Cerebellar cortex (tissue), 1 donor: ENCODE measurements at regions not wholly inside any gene's neighbourhood (a gene's known extent, or its start where the extent isn't known, plus 50 kb on each side); places are given as distances from the start of the nearest gene placed in this dataset.
"Not testable (repeated sequence)": the region's sequence is repeated elsewhere in the genome, so short reads cannot be mapped to it uniquely, and the experiment has no call there.

Experiments used
- DNase-seq: peaks from one replicate; pipeline ENCODE4 v3.0.0-alpha.2; 2015; ENCODE audit warnings: low spot score

DNA sequence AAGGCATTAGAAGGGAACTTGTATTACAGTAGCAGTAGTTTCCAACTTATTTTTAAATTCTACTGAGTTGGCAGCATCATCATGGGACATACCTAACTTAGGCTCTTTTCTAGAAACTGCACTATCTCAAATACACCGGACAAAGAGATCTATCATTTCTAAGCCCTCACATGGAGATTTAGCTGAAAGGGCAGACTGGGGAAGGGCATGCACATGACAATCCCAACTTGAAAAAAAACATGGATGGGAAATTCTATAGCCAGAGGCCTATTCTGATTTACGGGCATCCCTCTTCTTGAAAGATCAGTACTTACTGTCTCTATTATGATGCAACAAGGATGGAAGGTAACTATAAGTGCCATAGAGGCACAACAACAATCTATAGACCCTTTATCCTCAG is 1328.6 kb downstream of the UQCRFS1 start:
- DNase-seq: no peak

- DNase-seq: no peak
Measured at GRCh38 chr19:27881213-27881612, 1331.7 kb downstream of the UQCRFS1 start.

DNA sequence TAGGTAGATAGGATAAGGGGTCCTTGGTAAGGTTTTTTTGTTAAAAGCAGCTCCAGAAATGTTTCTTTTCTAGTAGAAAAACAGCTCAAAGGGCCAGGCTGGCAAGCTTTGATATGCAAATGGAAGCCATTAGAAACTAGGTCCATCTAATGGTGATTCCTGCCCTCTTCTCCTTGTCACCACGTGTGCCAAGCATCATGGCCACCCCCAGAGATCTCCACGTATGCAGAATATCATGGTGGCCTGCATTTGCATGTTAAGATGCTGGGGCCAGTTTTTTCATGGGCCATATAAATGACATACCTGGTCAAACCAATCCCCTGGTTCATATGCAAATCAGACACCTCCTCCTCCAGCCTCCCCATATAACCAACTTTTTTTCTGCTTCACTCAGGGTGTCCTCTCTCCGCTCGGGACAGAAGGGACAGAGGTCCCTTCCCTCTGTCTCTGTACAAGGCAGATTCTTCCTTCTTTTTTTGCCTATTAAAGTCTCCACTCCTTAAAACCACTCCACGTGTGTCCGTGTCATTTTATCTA is 1335.9 kb downstream of the UQCRFS1 start:
- DNase-seq: no peak

- no peak for DNase-seq
Measured at GRCh38 chr19:27876489-27876888, 1336.5 kb downstream of the UQCRFS1 start.

DNA sequence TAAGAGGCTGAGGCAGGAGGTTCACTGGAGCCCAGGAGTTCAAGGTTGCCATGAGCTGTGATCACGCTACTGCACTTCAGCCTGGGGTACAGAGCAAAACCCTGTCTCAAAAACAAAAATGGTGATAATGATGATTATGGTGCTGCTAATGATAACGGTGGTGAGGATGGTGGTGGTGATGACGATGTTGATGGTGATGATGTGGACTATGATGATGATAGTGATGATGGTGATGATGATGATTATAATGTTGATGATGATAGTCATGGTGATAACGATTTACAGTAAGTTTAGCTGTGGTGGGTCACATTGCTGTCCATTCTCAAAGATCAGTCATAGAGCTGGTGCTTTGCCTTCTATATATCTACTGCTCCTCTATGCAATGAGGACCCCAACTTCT is 1340.6 kb downstream of the UQCRFS1 start:
- no peak for DNase-seq

DNA sequence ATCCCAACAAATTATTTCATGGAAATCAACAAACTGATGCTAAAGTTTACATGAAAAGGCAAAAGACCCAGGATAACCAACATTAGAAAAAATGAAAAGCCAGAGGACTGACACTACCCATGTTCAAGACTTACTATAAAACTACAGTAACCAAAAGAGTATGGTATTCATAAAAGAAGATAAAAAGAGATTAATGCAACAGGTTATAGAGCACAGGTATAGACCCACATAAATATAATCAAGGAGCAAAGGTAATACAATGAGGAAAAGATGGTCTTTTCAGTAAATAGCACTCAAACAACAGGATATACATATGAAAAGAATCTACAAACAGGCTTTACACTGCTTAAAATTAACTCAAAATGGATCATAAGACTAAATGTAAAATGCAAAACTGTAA is 1342.7 kb downstream of the UQCRFS1 start:
- no peak for DNase-seq

DNA sequence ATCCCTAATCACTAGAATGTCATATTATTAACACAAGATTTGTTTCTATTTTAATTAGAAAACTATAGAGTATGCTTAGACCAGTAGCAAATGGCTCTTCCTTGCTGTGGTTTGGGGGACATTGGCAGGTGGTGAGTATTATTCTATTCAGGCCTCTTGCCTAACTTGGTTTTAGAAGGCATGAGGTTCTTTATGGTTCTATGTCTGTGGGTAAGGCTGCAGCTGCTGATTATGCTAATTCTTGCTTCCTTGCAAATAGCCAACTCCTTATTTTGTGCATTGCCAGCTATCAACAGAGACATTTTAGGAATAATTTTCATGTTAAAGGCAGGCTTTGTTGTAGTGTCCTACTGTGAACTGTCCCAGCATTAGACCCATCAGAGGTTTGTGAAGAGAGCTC is 1344.9 kb downstream of the UQCRFS1 start:
- DNase-seq: no peak

DNA sequence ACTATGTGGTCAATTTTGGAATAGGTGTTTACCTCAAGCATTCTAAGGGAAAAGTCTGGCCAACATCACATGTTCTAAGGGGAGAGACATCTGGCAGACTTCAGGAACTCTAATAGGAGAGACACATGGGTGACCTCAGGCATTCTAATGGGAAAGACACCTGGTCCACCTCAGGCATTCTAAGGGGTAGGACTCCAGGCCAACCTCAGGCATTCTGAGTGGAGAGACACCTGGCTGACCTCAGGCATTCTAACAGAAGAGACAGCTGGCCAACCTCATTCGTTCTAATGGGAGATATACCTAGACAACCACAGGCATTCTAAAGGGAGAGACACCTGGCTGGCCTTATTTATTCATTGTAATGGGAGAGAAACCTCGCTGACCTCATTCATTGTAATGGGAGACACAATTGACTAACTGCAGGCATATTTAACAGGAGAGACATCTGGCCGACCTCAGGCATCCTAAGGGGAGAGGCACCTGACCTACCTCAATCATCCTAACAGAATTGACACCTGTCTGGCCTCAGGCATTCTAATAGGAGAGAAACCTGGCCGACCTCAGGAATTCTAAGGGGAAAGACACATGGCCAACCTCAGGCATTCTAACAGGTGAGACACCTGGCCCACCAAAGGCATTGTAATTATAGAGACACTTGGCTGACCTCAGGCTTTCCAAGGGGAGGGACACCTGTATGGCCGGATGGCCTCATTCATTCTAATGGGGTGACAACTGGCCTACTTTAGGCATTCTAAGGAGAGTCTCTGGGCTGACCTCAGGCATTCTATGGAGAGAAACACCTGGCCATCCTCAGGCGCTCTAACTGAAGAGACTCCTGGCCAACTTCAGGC is 1346.8 kb downstream of the UQCRFS1 start:
- no peak for DNase-seq

DNA sequence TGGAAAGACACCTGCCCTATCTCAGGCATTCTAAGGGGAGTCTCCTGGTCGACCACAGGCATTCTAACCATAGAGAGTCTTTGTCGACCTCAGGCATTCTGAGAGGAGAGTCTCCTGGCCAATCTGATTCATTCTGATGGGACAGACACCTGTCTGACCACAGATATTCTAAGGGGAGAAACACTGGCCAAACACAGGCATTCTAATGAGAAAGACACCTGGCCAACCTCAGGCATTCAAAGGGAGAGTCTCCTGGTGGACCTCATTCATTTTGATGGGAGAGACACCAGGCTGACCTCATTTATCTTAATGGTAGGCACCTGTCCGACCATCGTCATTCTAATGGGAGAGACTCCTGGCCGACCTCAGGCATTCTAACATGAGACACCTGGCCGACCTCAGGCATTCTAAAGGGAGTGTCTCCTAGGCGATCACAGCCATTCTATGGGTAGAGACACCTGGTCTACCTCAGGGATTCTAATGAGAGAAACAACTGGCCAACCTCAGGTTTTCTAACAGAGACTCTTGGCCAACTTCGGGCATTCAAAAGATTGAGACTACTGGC is 1351.5 kb downstream of the UQCRFS1 start:
- DNase-seq: no peak

DNA sequence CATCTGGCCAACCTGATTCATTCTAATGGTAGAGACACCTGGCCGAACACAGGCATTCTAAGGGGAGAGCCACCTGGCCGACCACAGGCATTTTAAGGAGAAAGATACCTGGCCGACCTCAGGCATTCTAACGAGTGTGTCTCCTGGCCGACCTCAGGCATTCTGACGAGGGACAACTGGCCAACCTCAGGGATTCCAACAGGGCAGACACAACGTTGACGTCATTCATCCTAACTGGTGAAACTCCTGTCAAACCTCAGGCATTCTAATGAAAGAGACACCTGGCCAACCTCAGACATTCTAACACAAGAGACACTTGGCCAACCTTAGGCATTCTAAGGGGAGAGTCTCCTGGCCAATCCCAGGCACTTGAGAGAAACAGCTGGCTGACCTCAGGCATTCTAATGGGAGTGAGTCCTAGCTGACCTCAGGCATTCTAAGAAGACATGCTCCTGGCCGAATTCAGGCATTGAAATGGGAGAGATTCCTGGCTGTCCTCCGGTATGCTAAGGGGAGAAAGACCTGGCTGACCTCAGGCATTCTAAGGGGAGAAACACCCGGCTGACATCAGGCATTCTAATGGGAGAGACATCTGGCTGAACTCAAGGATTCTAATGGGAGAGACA is 1352.5 kb downstream of the UQCRFS1 start:
- DNase-seq: no peak

DNA sequence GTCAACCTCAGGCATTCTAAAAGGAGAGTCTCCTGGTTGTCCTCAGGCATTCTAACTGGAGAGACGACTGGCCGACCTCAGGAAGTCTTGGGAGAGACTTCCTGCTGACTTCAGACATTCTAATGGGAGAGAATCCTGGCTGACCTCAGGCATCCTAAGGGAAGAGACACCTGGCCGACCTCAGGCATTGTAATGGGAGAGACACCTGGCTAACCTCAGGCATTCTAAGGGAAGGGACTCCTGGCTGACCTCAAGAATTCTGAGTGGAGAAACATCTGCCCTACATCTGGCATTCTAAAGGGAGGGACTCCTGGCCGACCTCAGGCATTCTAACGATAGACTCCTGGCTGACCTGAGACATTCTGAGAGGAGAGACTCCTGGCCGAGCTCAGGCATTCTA is 1353.3 kb downstream of the UQCRFS1 start:
- no peak for DNase-seq

DNA sequence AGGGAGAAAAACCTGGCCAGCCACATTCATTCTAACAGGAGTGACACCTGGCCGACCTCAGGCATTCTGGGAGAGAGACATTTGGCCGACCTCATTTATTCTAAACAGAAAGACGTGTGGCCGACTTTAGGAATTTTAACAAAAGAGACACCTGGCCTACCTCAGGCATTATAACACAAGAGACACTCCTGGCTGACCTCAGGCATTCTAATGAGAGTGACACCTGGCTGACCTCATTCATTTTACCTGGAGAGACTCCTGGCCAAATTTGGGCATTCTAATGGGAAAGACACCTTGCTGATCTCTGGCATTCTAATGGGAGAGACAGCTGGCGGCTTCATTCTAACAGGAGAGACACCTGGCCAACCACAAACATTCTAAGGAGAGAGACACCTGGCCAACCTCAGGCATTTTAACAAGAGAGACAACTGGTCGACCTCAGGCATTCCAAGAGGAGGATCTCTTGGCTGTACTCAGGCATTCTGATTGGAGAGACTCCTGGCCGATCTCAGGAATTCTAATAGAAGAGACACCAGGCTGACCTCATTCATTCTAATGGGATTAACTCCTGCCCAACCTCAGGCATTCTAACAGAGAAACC is 1353.9 kb downstream of the UQCRFS1 start:
- no peak for DNase-seq

DNA sequence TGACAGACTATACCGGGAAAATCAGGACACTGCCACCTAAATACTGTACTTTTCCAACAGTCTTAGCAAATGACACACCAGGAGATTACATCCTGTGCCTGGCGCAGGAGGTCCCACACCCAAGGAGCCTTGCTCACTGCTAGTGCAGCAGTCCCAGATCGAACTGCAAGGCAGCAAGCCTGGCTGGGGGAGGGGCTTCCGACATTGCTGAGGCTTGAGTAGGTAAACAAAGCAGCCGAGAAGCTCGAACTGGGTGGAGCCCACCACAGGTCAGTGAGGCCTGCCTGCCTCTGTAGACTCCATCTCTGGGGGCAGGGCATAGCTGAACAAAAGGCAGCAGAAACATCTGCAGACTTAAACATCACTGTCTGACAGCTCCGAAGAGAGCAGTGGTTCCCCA is 1360.0 kb downstream of the UQCRFS1 start:
- not testable (repeated sequence) for DNase-seq

DNA sequence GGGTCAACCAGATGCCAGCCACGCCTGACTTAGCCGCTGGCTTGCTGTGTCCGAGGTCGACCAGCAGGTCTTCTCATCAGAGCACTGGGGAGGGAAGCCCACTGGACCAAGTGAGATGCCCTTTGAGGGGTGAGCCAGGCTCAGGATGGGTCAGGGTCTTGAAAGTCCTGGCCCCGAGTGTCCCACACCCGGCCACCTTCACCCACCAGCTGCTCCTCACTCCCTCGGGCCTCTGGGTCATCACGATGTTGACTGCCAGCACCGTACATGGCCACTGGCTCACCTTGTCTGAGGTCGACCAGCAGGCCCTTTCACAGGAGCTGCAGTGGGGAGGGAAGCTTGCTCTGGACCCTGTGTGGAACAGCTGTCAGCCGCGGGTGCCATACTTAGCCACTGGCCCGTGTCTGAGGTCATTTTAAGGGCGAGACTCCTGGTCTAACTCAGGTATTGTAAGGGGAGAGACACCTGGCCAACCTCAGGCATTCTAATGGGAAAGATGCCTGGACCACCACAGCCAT is 1361.3 kb downstream of the UQCRFS1 start:
- DNase-seq: no peak

DNA sequence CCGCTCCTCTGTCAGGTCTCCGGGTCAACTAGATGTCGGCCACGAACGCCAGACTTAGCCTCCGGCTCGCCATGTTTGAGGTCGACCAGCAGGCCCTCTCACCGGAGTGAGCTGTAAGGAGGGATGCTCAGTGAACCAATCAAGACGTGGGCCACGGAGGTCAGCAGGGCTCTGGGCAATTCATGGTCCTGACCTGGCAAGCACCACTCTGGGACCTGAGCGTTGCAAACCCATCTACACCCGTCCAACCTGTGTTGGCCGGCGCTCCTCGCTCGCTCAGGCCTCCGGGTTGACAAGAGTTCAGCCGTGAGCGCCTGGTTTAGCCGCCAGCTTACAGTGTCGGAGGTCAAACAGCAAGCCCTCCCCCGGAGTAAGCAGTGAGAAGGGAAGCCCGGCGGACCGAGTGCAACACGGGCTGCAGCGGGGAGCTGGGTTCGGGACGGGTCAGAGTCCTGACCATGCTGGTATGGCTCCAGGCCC is 1361.9 kb downstream of the UQCRFS1 start:
- no peak for DNase-seq

- no peak for DNase-seq
Measured at GRCh38 chr19:27846944-27847343, 1366.0 kb downstream of the UQCRFS1 start.

GRCh38 chr19:27844261-27844660 is 1368.7 kb downstream of the UQCRFS1 start:
- no peak for DNase-seq

DNA sequence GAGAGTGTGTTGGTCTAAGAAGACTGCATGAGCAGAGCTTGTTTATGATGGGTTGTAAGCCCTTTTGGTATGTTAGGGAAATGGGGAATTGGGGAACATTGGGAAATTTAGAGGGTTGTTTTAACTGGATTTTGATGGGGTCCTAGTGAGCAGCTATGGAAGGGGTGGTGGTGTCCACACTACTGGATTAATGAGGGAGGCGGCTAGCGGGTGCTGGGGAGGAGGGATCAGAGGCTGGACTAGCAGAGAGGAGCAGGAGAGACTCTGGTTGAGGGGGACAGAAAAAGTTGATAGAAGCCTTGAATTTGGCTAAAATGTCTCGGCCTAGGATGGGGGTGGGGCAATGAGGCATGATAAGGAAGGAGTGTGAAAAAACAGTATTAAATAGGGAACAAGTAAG is 1369.1 kb downstream of the UQCRFS1 start:
- no peak for DNase-seq

GRCh38 chr19:27833031-27833430 is 1379.9 kb downstream of the UQCRFS1 start:
- DNase-seq: no peak

DNA sequence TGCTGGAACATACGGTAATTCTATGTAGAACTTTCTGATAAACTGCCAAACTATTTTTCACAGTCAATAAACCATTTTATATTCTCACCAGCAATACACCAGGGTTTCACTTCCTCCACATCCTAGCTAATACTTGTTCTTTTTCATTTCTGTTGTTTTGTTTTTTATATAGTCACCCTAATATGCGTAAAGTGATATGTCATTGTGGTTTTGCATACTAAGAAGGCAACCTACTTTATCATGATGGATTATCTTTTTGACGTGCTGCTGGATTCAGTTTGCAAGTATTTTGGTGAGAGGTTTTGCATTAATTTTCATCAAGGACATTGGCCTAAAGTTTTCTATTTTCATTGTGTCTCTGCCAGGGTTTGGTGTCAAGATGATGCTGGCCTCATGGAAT is 1384.1 kb downstream of the UQCRFS1 start:
- no peak for DNase-seq

GRCh38 chr19:27824108-27824507 is 1388.8 kb downstream of the UQCRFS1 start:
- no peak for DNase-seq

- no peak for DNase-seq
Measured at GRCh38 chr19:27822336-27822735, 1390.6 kb downstream of the UQCRFS1 start.
